ENCODE measurements at regions not wholly inside any gene's neighbourhood (a gene's known extent, or its start where the extent isn't known, plus 50 kb on each side); places are given as distances from the start of the nearest gene placed in this dataset.

- no peak for DNase-seq
- Histone ChIP-seq H3K36me3 (ENCODE audit: control insufficient read depth, insufficient read depth, low read length) (no peaks in the 10 kb centered on the region), H2BK20ac (ENCODE audit: low read depth, low read length) (no peak overlapping the region), H3K56ac (ENCODE audit: extremely low read depth, insufficient read depth, low read length) (no peak overlapping the region), H3K9ac (ENCODE audit: low read depth, low read length) (no peak overlapping the region), H3K4ac (ENCODE audit: low read depth, low read length) (no peak overlapping the region), H3K27ac (ENCODE audit: insufficient read depth, low read length) (no peak overlapping the region), H4K91ac (ENCODE audit: insufficient read depth, low read depth, low read length) (no peak overlapping the region), H3K18ac (ENCODE audit: low read depth, low read length) (no peak overlapping the region), H2AK5ac (ENCODE audit: low read depth, low read length) (no peak overlapping the region), H4K20me1 (ENCODE audit: insufficient read depth, low read length) (no peaks in the 10 kb centered on the region), H2BK120ac (ENCODE audit: low read depth, low read length) (no peak overlapping the region), H3K27me3 (ENCODE audit: control insufficient read depth, insufficient read depth, low read length) (no peaks in the 10 kb centered on the region), H3K4me1 (ENCODE audit: control insufficient read depth, insufficient read depth, low read length) (no peaks in the 10 kb centered on the region), H3K14ac (replicated peaks; ENCODE audit: low read depth, low read length) (no peak overlapping the region), H2AFZ (replicated peaks; ENCODE audit: low read length, poor library complexity) (no peak overlapping the region), H3K9me1 (ENCODE audit: insufficient read depth, low read length) (no peaks in the 10 kb centered on the region), H4K8ac (ENCODE audit: low read depth in 2 of 2, low read length in 2 of 2) (no peak overlapping the region), H2BK5ac (ENCODE audit: low read depth, low read length, poor library complexity, severe bottlenecking) (no peak overlapping the region), H3K4me2 (ENCODE audit: low read depth, low read length) (no peak overlapping the region), H4K5ac (ENCODE audit: low read depth, low read length) (no peak overlapping the region), H3K4me3 (ENCODE audit: insufficient read depth, low read depth, low read length) (no peak overlapping the region), H2AK9ac (replicated peaks; ENCODE audit: low read depth, low read length, poor library complexity) (no peak overlapping the region), H3K79me1 (ENCODE audit: low read depth in 1 of 2, low read length in 2 of 2) (no peaks in the 10 kb centered on the region), H3K23ac (ENCODE audit: low read depth, low read length) (no peak overlapping the region), H2BK15ac (ENCODE audit: low read depth, low read length) (no peak overlapping the region), H3K9me3 (ENCODE audit: control insufficient read depth, insufficient read depth, low read length) (no peaks in the 10 kb centered on the region)
- no CpG with 5 or more reads among the region's 1 CpG for WGBS, 2 experiments (ENCODE audit: extremely low coverage in 2 of 2, insufficient read length in 1 of 2)
- in situ Hi-C loops (cut with MboI; ENCODE audit: low sequenced_read_pairs): no loop called here
- ATAC-seq (ENCODE audit: low read depth): no peak
- dilution Hi-C loops (cut with HindIII; ENCODE audit: low sequenced_read_pairs, unreplicated experiment): no loop called here
- CTCF ChIA-PET: no interaction called here
- TF ChIP-seq, protein P1, sequence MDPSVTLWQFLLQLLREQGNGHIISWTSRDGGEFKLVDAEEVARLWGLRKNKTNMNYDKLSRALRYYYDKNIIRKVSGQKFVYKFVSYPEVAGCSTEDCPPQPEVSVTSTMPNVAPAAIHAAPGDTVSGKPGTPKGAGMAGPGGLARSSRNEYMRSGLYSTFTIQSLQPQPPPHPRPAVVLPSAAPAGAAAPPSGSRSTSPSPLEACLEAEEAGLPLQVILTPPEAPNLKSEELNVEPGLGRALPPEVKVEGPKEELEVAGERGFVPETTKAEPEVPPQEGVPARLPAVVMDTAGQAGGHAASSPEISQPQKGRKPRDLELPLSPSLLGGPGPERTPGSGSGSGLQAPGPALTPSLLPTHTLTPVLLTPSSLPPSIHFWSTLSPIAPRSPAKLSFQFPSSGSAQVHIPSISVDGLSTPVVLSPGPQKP (IDR thresholded peaks at IDR 0.05; ENCODE audit: borderline replicate concordance, low read depth, low read length): no peak
- TF ChIP-seq CHD1 (IDR thresholded peaks at IDR 0.05; ENCODE audit: low read depth, low read length) (no peak), CEBPB (IDR thresholded peaks at IDR 0.05; ENCODE audit: low read depth, low read length) (no peak), NFE2L2 (IDR thresholded peaks at IDR 0.05; ENCODE audit: low read depth, low read length) (no peak), SMC3 (IDR thresholded peaks at IDR 0.05; ENCODE audit: low read depth, low read length) (no peak), RAD21 (IDR thresholded peaks at IDR 0.05; ENCODE audit: low read length) (no peak), BHLHE40 (IDR thresholded peaks at IDR 0.05; ENCODE audit: low read depth, low read length) (no peak)
- TF ChIP-seq, protein P2, sequence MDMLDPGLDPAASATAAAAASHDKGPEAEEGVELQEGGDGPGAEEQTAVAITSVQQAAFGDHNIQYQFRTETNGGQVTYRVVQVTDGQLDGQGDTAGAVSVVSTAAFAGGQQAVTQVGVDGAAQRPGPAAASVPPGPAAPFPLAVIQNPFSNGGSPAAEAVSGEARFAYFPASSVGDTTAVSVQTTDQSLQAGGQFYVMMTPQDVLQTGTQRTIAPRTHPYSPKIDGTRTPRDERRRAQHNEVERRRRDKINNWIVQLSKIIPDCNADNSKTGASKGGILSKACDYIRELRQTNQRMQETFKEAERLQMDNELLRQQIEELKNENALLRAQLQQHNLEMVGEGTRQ (IDR thresholded peaks at IDR 0.05; ENCODE audit: low read depth, low read length): no peak
- POLR2A ChIA-PET (ENCODE audit: unreplicated experiment): no interaction called here
- BruUV-seq (replicated peaks): no TSS peak
- intact Hi-C loops (cut with micrococcal nuclease): no loop called here
These were observed 284.6 kb upstream of the PDE4D start for GRCh38 chr5:60178101-60178500.
